ENCODE measurements at regions not wholly inside any gene's neighbourhood (a gene's known extent, or its start where the extent isn't known, plus 50 kb on each side); places are given as distances from the start of the nearest gene placed in this dataset.
A peak's percentile ranks its signal among the peaks of the same experiment; 100 is the strongest.

DNA sequence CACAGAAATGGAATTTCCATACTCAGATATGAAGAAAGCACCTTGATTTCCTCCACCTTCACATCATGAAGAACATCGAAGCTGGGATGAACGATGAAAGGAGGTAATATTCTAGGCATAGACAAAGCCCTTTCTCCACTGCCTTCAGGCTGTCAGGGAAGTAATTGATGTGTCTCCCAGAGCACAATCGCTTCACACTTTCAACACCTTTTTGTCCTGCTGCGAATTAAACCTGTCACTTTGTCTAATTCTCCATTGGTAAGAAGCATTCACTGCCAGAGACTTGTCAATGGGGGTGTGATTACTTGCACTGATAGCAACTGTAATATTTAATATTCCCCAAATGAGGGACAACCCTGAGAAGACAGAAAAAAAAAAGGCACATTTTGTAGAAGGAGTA lies 260.1 kb downstream of the ETS1 start:
- no peak for DNase-seq (ENCODE audit: low read depth)

DNA sequence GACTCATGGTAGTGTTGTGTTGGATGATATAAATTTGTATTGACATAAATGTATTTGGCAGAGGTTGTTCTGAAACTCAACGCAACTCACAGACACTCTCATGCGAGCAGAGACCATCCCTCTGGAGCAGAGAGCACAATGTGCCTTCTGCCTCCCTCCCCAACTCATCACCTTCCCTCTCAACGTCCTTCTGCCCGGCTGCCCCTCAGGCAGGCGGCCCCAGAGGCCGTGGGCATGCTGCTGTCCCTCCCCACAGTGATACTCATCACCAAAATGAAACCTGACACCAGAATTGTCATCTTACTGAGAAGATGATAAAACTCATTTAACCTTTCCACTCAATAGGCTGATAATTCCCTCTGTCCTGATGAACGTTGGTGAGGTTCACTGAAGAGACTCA lies 260.6 kb downstream of the ETS1 start:
- DNase-seq (ENCODE audit: low read depth): no peak

DNA sequence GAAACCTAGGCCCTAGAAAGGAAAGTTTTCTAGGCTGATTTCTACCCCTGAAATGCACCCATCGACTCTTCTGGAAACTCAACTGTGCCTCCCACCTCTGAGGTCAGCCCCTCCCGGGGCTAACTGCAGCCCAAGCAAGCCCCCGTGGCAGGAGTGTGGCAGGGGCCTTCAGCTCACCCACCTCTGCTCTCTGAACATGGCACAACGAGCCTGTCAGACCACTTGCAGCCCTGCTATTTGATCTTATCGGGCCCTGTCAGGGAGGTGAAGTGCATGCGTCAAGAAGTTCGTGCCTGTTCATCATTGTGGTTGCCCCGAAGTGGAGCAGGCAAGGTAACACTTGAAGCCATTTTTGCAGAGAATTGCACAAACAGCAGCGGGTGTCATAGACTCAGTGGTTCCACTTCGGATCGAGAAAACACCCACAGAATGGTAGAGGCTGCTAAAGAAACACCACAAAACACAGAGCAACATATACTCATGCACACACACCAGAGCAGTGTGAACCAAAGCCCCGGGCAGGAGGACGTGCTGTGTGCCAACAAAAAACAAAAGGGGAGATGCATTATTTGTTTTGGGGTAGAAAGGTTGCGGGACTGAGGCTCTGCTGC lies 262.7 kb downstream of the ETS1 start:
- DNase-seq (ENCODE audit: low read depth): peak; percentile 73

DNA sequence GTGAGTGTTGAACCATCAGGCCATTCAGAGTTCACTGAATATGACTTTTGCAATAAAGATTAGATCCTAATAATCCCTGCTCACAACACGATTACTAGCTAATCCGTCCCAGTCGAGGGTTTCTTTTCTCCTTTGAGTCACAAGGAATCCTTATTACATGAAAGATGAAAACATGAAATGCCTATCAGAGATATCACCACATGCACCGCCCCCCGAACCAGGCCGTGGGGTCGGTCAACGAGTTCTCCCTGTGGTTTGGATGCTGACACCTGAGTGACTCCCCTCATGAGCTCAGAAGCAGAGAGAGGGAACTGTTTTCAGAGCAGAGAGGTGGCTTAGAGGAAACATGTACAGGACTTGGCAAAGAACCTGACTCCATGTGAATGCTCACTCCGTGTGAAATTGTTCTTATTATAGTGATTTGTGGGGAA lies 263.3 kb downstream of the ETS1 start:
- DNase-seq (ENCODE audit: low read depth): no peak

DNA sequence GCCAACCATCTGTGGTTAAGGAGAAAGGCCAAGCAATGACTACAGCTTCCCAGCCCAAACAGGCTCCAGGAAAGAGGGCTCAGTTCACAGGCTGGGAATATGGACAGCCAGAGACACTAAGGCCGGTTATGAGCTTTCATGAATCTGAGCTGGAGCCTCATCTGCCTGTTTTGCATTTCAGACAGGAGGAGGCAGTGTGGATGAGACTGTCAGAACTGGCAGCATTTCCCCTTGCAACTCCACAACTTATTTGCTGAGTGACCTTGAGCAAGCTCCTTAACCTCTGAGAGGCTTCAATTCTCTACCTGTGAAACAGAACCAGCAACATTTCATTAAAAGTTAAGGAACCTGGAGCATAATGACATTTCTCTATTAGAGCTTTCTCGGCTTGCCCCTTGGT lies 264.0 kb downstream of the ETS1 start:
- DNase-seq (ENCODE audit: low read depth): no peak

DNA sequence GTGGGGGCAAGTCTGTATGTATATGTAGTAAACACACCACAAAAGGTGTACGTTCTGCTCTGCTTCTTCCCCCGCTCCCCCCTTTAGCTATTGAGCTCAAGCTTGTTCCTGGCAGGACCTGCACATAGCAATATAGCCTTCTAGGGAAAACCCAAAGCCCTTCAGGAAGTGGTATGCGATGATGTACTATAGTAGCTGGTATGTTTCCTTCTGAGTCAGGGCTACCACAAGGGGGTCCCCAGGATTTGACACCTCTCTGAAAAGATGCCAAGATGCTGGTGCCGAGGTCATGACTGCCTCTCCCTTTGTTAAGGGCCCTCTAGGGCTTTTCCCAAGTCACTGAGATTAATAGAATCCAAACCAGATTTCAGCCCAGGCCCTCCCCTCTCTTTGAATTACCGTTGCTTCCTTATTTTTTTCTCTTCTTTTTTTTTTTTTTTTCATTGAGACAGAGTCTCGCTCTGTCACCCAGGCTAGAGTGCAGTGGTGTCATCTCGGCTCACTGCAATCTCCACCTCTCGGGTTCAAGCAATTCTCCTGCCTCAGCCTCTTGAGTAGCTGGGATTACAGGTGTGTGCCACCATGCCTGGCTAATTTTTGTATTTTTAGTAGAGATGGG lies 268.4 kb downstream of the ETS1 start:
- DNase-seq (ENCODE audit: low read depth): peak; percentile 74

DNA sequence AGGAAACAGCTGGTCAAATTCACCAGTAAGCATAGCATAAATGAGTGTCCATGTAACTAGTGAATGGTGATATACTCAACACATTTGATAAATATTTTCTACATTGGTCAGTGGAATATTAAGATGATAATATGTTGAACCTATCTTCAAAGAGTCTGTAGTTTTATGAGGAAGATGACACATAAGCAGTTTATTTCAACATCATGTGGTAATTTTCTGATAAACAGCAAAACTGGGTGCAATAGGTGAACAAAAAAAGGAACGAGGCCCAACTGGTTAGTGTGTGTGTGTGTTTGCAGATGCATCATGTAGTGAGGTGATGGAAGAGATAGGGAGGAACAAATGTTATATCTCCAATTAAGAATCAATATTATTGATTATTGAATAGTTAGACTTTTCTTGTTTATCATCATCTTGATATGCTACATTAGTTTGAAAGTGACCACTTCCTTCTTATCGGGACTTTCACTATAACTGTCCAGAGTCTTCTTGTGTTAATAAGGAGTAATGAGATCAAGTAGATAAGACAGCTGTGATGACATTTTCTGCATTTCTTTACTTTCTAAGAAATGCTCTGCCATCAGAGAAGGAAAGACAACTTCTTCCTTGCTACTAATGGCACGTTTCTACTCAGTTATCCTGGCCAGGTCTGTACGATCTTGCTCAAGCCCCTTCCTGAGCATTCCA lies 270.7 kb downstream of the ETS1 start:
- DNase-seq (ENCODE audit: low read depth): no peak

DNA sequence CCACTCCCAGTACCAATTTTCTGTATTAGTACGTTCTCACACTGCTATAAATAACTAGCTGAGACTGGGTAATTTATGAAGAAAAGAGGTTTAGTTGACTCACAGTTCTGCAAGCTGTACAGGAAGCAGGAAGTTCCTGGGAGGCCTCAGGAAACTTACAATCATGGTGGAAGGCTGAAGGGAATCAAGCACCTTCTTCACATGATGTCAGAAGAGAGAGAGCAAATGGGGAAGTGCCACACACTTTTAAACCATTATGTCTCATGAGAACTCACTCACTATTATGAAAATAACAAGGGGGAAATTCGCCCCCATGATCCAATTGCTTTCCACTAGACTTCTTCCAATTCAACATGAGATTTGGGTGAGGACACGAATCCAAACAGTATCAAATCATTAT lies 271.4 kb downstream of the ETS1 start:
- DNase-seq (ENCODE audit: low read depth): no peak

DNA sequence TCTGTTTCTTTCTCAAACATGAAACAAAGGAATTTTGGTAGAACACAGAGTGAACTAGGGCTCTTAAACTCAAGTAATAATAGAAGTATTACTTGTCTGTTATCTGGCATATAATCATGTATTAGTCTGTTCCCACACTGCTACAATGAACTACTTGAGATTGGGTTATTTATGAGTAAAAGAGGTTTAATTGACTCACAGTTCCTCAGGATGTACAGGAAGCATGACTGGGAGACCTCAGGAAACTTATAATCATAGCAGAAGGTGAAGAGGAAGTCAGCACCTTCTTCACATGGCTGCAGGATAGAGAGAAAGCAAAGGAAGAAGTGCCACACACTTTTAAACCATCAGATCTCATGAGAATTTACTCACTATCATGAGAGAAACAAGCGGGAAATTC lies 273.4 kb downstream of the ETS1 start:
- no peak for DNase-seq (ENCODE audit: low read depth)

DNA sequence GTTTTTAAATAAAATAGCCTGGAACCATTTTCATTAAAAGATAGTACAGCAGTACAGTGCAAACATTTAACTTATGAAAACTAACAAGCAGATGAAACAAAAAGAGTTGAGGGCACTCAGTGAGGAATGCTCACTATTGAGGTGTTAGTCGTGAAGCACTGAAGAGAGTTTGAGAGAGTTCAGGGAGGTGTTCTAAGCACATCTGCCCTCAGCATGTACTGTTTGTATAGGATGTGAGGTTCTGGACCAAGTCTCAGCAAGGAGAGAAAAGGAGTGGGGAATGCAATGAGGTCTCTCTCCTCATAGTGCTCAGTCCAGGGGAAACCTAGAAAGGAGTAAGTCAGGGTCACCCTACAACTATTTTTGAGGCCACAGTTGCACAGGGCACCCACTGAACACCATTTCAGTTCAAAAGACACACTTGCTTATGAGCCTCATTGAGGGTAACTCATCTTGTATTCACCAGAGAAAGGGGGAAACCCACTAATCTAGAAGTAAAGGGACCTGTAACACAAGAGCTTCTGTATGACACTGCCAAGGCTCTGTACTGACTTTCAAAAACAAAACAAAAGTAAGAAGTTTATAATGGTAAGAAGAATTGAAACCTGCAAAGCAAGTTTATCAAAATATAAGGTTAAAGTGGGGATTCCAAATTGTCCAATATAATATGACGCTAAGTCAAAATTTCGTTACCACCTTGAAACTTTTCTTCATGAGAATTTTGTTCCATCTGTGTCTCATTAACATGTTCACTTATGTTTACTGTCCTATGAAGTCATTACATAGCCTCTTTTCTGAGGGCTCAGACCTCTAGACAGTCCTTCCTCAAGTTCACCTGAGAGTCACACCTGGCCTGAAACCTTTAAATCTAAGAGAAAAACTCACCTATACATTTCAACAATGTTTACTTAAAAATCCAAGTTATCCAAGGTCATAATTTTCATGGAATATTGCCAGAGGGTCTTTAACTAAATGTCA lies 275.3 kb downstream of the ETS1 start:
- no peak for DNase-seq (ENCODE audit: low read depth)

DNA sequence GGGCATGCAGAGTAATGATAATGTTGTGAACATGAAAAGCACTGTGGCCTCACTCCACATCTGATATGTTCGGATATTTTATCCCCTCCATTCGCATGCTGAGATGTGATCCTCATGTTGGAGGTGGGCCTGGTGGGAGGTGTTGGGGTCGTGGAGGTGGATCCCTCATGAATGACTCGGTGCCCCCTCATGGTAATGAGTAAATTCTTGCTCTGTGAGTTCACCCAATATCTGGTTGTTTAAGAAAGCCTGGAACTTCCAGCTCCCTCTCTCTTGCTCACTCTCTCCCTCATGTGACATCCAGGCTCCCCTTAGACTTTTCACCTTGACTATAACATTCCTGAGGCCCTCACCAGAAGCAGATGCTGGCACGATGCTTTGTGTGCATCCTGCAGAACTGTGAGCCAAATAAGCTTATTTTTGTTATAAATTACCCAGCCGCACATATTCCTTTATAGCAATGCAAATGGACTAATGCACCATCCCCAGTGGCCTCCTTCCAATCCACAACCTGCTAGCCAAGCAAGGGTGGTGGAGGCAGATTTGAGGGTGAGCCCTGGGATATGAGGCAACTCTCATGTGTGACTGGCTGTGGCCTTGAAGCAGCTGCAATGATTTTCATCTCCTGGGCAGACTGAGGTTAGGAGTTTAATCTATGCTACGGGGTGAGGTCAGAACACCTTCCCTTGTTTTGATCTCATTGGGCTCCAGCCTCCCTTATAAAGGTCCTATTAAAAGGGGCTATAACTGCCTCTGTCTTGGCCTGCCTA lies 276.5 kb downstream of the ETS1 start:
- no peak for DNase-seq (ENCODE audit: low read depth)

DNA sequence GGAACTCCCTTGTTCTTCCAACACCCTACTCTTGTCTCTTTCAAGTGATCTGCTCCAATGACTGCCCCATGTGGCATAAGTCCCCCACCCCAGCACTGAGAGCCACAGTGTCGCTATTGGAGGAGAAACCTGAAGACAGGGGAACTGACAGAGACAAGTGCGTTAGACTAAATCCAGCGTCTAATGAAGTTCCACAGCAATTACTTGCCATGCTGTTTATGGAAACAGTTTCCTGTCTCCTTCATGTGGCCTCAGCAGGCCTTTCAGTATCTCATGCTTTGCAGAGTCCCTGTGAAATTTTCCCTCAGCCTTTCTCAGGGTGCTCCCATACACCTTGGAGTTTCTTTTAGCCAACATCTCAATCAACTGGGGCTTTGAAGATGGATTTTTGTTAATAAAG lies 277.4 kb downstream of the ETS1 start:
- no peak for DNase-seq (ENCODE audit: low read depth)

DNA sequence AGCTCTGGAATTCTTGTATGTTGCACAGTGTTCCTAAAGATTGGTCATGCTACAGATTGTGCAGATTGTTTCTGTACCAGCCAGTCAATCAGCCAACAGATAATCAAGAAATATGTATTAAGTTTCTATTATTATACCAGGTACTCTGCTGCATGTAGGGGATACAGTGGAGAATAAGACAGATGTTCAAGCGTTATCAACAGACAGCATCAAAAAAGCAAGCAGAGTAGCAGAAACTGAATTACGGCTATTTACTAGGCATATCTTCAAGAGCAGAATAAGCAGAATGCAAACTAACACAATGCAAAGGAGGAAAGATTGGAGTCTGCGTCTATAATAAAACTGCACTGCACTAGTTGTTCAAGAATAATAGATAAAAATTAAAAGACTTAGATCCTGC lies 278.6 kb downstream of the ETS1 start:
- DNase-seq (ENCODE audit: low read depth): no peak

DNA sequence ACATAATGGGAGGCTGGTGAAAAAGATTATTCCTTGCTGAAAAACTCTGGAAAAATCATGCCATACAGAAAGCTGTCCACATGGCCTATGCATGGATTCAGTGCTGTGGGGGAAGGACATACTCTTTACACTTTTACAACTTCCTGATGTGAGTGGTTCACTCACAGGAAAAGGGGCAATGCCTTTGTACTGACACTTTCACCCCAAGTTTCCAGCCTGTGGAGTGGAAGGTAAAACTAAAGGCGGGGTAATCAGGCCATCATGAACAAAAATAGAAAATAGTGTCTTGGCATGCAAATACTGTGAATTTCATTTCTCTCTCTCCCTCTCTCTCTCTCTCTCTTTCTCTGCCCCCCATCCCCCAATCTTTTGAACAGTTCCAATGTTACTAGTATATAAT lies 281.8 kb downstream of the ETS1 start:
- no peak for DNase-seq (ENCODE audit: low read depth)

DNA sequence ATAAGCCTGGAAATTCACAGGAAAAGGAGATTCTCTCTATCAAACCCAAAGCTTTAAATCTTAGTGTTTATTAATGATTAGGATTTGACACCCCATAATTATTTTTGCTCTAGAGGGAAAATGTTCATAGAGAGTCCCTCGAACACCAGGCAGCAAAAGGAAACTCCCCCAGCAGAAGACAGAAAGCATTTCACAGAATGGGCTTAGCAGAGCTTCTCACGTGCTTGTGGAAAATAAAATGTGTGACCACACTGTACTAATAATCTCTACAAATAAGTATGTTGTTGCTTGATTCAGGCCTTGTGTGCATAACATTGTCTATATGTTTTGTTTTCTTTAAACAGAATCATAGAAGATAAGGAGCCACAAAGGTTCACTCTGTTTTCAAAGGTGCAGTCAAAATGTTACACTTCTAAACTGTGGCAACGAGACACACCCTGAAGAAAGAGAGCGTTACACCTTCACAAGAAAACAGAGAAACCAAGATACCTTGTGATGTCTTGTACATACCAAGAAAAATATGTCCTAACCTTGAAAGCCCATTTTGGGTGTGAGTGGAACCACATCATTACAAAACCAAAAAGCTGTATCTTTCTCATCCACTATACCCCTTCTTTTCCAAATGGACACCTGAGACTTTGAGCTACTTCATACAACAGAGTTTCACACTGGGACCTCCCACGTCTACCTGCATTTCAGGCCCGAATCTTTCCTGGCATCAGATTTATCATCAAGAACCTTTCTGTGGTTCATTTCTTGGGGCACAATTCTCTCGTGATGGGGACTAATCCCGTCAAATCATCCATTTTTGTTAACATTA lies 282.5 kb downstream of the ETS1 start:
- DNase-seq (ENCODE audit: low read depth): no peak

DNA sequence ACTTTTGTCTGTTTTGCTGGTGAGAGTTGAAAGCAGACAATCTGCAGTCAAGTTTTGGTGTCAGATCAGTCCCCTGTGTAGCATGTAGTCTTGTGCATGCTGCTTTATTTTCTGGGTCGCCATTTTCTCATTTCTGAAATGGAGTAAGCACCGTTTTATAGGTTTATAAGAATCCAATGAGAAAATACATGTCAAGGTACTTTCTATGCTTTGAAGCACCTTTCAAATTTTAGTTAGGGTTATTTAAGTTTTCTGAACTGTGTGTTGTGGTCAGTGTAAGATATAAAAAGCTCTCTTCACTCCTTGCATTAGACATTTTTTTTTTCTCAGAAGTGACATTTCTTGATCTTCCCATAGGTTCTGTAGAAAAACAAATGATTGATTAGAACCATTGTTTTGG lies 283.2 kb downstream of the ETS1 start:
- DNase-seq (ENCODE audit: low read depth): no peak

DNA sequence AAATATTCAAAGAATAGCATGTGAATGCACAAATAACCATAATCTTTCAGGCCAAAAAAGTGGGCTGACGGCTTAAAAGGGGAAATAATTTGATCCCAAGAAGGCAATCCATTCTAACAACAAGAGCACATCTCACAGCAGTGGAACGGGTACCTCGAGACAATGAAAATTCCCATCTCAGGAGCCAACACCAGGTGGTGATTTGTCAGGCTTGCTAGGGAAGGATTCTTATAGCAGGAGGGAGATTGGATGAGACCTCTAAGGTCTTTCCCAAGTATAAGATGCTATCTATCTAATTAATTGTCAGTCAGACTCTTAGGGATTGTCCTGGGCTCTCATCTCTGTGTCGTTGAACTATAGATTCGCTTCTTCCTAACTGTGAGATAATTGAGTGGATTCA lies 284.0 kb downstream of the ETS1 start:
- no peak for DNase-seq (ENCODE audit: low read depth)

DNA sequence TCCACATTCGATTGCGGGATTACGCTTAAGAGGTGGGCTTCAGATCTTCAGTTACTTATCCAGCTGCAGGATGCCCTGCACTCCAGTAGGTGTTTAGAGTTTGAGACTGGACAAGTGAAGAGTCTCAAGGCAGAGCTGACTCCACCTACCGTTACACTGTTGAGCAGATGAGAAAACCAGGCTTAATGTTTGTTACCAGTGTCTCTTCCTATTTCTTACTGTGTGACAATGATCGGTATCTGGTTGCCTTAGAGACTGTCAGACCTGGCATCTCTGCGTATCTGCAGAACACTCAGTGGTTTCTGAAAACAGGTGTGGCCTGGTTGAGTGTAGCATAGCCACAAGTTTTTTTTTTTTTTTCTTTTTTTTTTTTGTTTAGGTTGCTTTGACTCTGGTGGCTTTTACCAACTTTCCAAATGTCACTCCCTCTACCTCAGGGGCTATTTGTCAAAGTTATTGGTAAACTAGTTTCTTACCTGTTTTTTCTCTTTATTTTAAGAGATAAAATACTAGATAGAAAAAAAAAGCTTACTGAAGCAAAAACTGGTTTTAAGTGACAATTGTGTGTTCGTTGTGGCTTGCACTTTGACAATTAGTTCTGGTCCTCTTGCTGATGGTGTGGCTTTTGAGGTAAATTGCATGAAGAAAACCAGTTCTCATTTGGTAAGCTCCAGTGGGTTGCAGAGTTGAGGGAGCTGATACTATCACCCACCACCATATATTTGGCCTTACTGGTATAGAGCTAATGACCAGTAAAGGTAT lies 284.8 kb downstream of the ETS1 start:
- no peak for DNase-seq (ENCODE audit: low read depth)

DNA sequence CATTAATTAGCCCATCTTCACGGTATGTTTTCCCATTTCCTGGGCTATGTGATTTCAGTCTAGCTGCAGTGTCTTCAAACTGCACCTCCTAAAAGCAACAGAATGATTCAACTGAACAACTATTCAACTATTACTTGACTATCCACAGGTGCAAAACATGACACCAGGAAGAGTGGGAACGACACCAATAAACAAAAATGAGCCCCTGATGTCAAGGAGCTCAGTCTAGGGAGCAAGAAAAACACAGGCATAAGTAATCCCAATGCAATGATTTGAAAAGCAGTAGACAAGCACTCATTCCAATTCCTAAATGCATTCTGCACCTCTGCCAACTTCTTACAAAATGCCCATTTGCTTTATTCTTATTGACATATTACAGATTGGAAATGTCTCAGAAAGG lies 285.6 kb downstream of the ETS1 start:
- DNase-seq (ENCODE audit: low read depth): no peak

DNA sequence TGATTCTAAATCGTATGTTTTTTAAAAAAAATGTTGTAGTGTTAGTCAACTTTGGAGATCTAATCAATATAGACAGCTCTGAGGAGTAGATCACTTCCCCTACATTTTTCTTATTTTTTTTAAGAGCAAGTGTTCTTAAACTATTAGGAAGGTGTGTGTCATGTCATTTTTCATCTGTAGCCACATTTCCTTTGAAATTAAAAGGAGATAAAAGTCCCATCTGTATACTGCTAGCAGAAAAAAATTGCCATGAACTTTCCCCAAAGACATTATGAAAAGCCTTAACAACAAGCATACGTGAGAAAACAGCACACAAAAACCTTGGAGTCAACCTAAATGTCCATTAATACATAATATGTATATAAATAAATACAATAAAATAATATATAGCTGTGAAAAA lies 286.6 kb downstream of the ETS1 start:
- DNase-seq (ENCODE audit: low read depth): no peak

All from activated T-cell treated with anti-CD3 and anti-CD28 coated beads for 24 hours (primary cell).